SK-N-SH treated with all-trans-retinoic acid at 6 μM for 48 hours (cell line): ENCODE measurements at regions not wholly inside any gene's neighbourhood (a gene's known extent, or its start where the extent isn't known, plus 50 kb on each side); places are given as distances from the start of the nearest gene placed in this dataset.

ENCODE experiments used
- ATAC-seq: fragments of 200-7000 bp; cut with Tn5 transposase; 3 replicates; pipeline ENCODE4 v1.9.1; 2020; ENCODE audit warnings: mild to moderate bottlenecking, moderate library complexity
- ARNTL ChIP-seq: fragments of 450-650 bp; formaldehyde crosslinking; IDR thresholded peaks from 2 replicates; pipeline ENCODE4 v1.5.0; 2020; ENCODE audit warnings: low read depth, mild to moderate bottlenecking, moderate library complexity, borderline replicate concordance
- BACH2 ChIP-seq: fragments of 250-450 bp; sonication (Bioruptor Pico); IDR thresholded peaks from 2 replicates; pipeline ENCODE4 v1.9.0; 2021; ENCODE audit warnings: mild to moderate bottlenecking, borderline replicate concordance
- CSDC2 ChIP-seq: fragments of 250-450 bp; sonication (Bioruptor Pico); IDR thresholded peaks from 2 replicates; pipeline ENCODE4 v1.5.0; 2020; ENCODE audit warnings: mild to moderate bottlenecking, moderate library complexity
- ESRRG ChIP-seq: fragments of 250-450 bp; sonication (Bioruptor Pico); IDR thresholded peaks from 2 replicates; pipeline ENCODE4 v1.6.1; 2021; ENCODE audit warnings: mild to moderate bottlenecking
- GLIS3 ChIP-seq: fragments of 250-450 bp; sonication (Bioruptor Pico); IDR thresholded peaks from 2 replicates; pipeline ENCODE4 v1.5.0; 2020; ENCODE audit warnings: mild to moderate bottlenecking, moderate library complexity
- ISL1 ChIP-seq: fragments of 250-450 bp; sonication (Bioruptor Pico); IDR thresholded peaks from 2 replicates; pipeline ENCODE4 v2.1.2; 2022; ENCODE audit warnings: mild to moderate bottlenecking, moderate library complexity
- OSR1 ChIP-seq: fragments of 250-450 bp; sonication (Bioruptor Pico); IDR thresholded peaks from 2 replicates; pipeline ENCODE4 v1.8.0; 2022; ENCODE audit warnings: moderate library complexity, mild to moderate bottlenecking, inconsistent platforms
- PPARA ChIP-seq: fragments of 250-450 bp; sonication (Bioruptor Pico); IDR thresholded peaks from 2 replicates; pipeline ENCODE4 v1.5.0; 2020; ENCODE audit warnings: mild to moderate bottlenecking, borderline replicate concordance
- RARB ChIP-seq: fragments of 250-450 bp; sonication (Bioruptor Pico); IDR thresholded peaks from 2 replicates; pipeline ENCODE4 v1.8.0; 2021; ENCODE audit warnings: mild to moderate bottlenecking, moderate library complexity
- SNAI2 ChIP-seq: fragments of 250-450 bp; sonication (Bioruptor Pico); IDR thresholded peaks from 2 replicates; pipeline ENCODE4 v1.5.0; 2020; ENCODE audit warnings: mild to moderate bottlenecking, moderate library complexity
- TCF4 ChIP-seq: fragments of 250-450 bp; sonication (Bioruptor Pico); IDR thresholded peaks from 2 replicates; pipeline ENCODE4 v1.8.0; 2021; ENCODE audit warnings: mild to moderate bottlenecking, moderate library complexity, borderline replicate concordance
- TOX ChIP-seq: fragments of 250-450 bp; sonication (Bioruptor Pico); IDR thresholded peaks from 2 replicates; pipeline ENCODE4 v1.8.0; 2021; ENCODE audit warnings: mild to moderate bottlenecking, moderate library complexity, borderline replicate concordance
- ZC3H10 ChIP-seq: fragments of 250-450 bp; sonication (Bioruptor Pico); IDR thresholded peaks from 2 replicates; pipeline ENCODE4 v1.5.1; 2021; ENCODE audit warnings: mild to moderate bottlenecking, moderate library complexity
- ZFP3 ChIP-seq: fragments of 250-450 bp; sonication (Bioruptor Pico); IDR thresholded peaks from 2 replicates; pipeline ENCODE4 v1.5.0; 2020; ENCODE audit warnings: mild to moderate bottlenecking, moderate library complexity
- ZNF565 ChIP-seq: fragments of 450-650 bp; formaldehyde crosslinking; conservative IDR thresholded peaks from 2 replicates; pipeline ENCODE4 v1.5.0; 2020; ENCODE audit warnings: low read depth, mild to moderate bottlenecking, moderate library complexity
- ZNF70 ChIP-seq: fragments of 450-650 bp; formaldehyde crosslinking; IDR thresholded peaks from 2 replicates; pipeline ENCODE4 v1.5.0; 2020; ENCODE audit warnings: mild to moderate bottlenecking, moderate library complexity
- ZNF8 ChIP-seq: fragments of 450-650 bp; formaldehyde crosslinking; IDR thresholded peaks from 2 replicates; pipeline ENCODE4 v1.5.0; 2020; ENCODE audit warnings: mild to moderate bottlenecking, moderate library complexity
- TF ChIP-seq, protein P1 (sequence below): fragments of 250-450 bp; sonication (Bioruptor Pico); IDR thresholded peaks from 2 replicates; pipeline ENCODE4 v1.8.0; 2021; ENCODE audit warnings: low read depth, mild to moderate bottlenecking, moderate library complexity, borderline replicate concordance
- TF ChIP-seq, protein P2 (sequence below): fragments of 250-450 bp; sonication (Bioruptor Pico); IDR thresholded peaks from 2 replicates; pipeline ENCODE4 v1.8.0; 2020; ENCODE audit warnings: mild to moderate bottlenecking, moderate library complexity, borderline replicate concordance
- TF ChIP-seq, protein P3 (sequence below): fragments of 250-450 bp; sonication (Bioruptor Pico); IDR thresholded peaks from 2 replicates; pipeline ENCODE4 v1.5.1; 2020; ENCODE audit warnings: low read depth, mild to moderate bottlenecking, moderate library complexity
- TF ChIP-seq, protein P4 (sequence below): fragments of 250-450 bp; sonication (Bioruptor Pico); IDR thresholded peaks from 2 replicates; pipeline ENCODE4 v1.5.1; 2021; ENCODE audit warnings: mild to moderate bottlenecking, moderate library complexity

DNA sequence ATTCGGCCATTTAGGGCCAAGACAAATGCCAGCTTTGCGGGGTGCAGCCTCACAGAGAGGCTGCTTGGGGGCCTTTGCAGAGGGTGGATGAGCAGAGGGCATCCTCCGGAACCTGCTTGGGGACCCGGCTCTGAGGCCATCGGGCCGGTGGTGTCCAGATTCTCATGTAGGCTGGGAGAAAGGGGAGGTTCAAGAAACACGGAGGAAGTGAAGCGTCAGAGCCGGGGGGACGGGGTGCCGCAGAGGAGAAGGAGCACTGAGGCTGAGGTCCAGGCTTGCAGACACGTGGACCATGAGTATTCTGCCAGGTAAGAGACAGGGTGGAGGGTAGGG lies 150.7 kb upstream of the SHH start:
- no peak for ATAC-seq

DNA sequence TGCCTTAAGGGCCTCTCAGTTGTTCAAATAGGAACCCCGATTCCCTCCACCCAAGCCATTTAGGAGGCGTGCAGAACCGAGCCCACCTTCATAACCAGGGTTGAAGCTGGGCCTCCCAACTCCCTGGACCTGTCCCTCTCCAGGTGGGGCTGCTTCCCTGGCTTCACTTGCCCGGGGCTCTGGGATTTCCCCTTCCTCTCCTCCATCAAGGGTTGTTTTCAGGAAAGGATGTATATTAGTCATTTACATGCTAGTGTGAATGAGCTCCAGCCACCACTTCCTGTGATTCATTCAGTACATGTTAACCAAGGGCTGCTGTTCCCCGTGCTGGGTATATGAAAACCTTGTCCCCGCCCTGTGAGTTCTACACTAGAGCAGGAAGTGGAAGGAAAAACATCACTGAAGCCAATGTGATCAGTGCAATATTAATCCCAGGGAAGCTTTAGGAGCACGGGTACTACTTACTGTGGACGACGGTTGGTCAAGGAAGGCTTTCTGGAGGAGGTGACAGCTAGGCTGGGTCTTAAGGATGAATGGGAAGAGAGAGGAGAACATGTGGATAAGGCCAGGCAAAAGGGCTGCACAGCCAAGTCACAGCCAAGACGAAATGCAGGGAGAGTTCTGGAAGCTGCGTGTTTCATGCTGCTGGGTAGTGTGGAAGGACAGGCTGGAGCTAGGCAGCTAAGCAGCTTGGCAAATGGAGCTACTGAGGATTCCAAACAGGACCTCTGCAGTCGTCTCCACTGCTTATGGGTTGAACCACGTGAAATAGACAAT lies 150.1 kb upstream of the SHH start:
- peak; percentile 31; the same call in 2 of the 3 replicates for ATAC-seq
- TF ChIP-seq CSDC2 (no peak), GLIS3 (no peak), ZC3H10 (CRISPR knock-in tag) (no peak)

More for the DNA sequence above, 150.7 kb upstream of the SHH start:
- TF ChIP-seq ZNF70 (CRISPR knock-in tag) (no peak), CSDC2 (no peak), ZNF565 (CRISPR knock-in tag) (no peak), SNAI2 (CRISPR knock-in tag) (no peak), ZNF8 (CRISPR knock-in tag) (no peak), TOX (CRISPR knock-in tag) (no peak), TCF4 (CRISPR knock-in tag) (no peak), PPARA (CRISPR knock-in tag) (no peak), ISL1 (CRISPR knock-in tag) (no peak), ZFP3 (CRISPR knock-in tag) (no peak), ARNTL (CRISPR knock-in tag) (no peak), RARB (no peak), ESRRG (no peak), ZC3H10 (CRISPR knock-in tag) (no peak)
- TF ChIP-seq, protein P1, sequence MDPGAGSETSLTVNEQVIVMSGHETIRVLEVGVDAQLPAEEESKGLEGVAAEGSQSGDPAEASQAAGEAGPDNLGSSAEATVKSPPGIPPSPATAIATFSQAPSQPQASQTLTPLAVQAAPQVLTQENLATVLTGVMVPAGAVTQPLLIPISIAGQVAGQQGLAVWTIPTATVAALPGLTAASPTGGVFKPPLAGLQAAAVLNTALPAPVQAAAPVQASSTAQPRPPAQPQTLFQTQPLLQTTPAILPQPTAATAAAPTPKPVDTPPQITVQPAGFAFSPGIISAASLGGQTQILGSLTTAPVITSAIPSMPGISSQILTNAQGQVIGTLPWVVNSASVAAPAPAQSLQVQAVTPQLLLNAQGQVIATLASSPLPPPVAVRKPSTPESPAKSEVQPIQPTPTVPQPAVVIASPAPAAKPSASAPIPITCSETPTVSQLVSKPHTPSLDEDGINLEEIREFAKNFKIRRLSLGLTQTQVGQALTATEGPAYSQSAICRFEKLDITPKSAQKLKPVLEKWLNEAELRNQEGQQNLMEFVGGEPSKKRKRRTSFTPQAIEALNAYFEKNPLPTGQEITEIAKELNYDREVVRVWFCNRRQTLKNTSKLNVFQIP = no peak
- TF ChIP-seq, protein P2, sequence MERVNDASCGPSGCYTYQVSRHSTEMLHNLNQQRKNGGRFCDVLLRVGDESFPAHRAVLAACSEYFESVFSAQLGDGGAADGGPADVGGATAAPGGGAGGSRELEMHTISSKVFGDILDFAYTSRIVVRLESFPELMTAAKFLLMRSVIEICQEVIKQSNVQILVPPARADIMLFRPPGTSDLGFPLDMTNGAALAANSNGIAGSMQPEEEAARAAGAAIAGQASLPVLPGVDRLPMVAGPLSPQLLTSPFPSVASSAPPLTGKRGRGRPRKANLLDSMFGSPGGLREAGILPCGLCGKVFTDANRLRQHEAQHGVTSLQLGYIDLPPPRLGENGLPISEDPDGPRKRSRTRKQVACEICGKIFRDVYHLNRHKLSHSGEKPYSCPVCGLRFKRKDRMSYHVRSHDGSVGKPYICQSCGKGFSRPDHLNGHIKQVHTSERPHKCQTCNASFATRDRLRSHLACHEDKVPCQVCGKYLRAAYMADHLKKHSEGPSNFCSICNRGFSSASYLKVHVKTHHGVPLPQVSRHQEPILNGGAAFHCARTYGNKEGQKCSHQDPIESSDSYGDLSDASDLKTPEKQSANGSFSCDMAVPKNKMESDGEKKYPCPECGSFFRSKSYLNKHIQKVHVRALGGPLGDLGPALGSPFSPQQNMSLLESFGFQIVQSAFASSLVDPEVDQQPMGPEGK = no peak
- TF ChIP-seq, protein P3, sequence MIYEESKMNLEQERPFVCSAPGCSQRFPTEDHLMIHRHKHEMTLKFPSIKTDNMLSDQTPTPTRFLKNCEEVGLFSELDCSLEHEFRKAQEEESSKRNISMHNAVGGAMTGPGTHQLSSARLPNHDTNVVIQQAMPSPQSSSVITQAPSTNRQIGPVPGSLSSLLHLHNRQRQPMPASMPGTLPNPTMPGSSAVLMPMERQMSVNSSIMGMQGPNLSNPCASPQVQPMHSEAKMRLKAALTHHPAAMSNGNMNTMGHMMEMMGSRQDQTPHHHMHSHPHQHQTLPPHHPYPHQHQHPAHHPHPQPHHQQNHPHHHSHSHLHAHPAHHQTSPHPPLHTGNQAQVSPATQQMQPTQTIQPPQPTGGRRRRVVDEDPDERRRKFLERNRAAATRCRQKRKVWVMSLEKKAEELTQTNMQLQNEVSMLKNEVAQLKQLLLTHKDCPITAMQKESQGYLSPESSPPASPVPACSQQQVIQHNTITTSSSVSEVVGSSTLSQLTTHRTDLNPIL (CRISPR knock-in tag) = no peak

DNA sequence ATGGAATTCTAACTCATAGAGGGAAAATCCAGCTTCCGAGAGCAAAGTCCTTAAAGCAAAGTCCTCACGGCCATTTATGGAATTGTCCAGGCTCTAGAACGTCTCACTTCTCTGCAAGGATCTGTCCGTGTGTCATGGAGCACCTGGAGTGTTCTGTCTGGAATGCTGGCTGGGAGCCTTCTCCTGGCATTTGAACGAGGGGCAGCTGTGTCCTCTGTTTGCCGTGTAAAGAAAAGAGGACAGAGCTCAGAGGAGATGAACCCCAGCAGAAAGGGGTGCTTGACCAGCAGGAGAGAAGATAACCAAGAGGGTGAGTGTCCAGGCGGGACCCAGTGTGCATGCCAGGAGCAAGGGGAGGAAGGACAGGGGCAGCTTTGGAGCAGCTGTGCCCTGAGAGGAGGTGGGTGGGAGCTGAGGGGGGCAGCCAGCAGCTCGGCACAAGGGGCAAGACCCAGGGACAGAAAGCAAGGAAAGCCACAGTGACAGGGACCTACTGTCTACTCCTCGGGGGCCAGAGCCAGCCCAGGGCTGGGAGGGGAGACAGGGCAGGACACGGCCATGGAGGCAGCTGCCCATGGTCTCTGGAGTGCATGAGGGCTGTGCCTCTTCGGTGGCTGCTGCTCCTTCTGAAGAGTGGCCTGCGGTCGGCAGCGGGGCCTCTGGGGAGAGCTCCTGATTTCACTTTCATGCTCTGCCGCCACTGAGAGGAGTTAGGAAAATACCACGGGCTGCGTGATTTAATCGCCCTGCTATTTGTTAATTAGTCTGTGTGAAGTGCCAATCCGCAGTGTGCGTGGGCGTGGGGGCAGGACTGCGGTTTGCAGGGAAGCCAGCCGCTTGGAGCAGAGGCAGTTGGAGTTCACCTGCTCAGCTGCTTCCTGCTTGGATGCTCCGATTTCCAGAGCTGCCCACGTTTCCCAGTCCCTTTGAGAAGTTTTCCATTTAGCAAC lies 149.3 kb upstream of the SHH start:
- peak; percentile 65 for ATAC-seq
- TF ChIP-seq PPARA (CRISPR knock-in tag) (no peak), ZNF70 (CRISPR knock-in tag) (no peak), ISL1 (CRISPR knock-in tag) (no peak), BACH2 (CRISPR knock-in tag) (no peak), ESRRG (no peak), OSR1 (CRISPR knock-in tag) (no peak), SNAI2 (CRISPR knock-in tag) (no peak)
- TF ChIP-seq, protein P1 = no peak
- TF ChIP-seq, protein P4, sequence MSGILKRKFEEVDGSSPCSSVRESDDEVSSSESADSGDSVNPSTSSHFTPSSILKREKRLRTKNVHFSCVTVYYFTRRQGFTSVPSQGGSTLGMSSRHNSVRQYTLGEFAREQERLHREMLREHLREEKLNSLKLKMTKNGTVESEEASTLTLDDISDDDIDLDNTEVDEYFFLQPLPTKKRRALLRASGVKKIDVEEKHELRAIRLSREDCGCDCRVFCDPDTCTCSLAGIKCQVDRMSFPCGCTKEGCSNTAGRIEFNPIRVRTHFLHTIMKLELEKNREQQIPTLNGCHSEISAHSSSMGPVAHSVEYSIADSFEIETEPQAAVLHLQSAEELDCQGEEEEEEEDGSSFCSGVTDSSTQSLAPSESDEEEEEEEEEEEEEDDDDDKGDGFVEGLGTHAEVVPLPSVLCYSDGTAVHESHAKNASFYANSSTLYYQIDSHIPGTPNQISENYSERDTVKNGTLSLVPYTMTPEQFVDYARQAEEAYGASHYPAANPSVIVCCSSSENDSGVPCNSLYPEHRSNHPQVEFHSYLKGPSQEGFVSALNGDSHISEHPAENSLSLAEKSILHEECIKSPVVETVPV (CRISPR knock-in tag) = no peak
